Adrenal gland (tissue), 5 donors: ENCODE measurements at regions not wholly inside any gene's neighbourhood (a gene's known extent, or its start where the extent isn't known, plus 50 kb on each side); places are given as distances from the start of the nearest gene placed in this dataset.

Experiments used
- CTCF ChIP-seq, 6 experiments: fragments of 450-650 bp in 4 of 6; fragments of 200-600 bp in 2 of 6; sonication (generic) in 1 of 6; IDR thresholded peaks; 1 replicate in 5 of 6; 2 replicates in 1 of 6; pipeline versions ENCODE4 v1.5.1 to v1.8.0; 2016 to 2021; ENCODE audit warnings: antibody characterized with exemption in 6 of 6, mild to moderate bottlenecking in 2 of 6, moderate library complexity in 1 of 6
- POLR2A ChIP-seq, 2 donors: fragments of 450-650 bp; IDR thresholded peaks; one replicate each; pipeline ENCODE4 v1.6.1; 2017; ENCODE audit warnings: antibody characterized with exemption in 2 of 2, mild to moderate bottlenecking in 2 of 2, moderate library complexity in 1 of 2
- donor health status: DM: no; HTN: no; CAD: no.

- TF ChIP-seq CTCF (IDR thresholded peaks at IDR 0.05): no peak
- no peak for TF ChIP-seq POLR2A (IDR thresholded peaks at IDR 0.05)
These were observed 405.7 kb downstream of the PIK3C3 start for GRCh38 chr18:42360716-42361115.
